Ishikawa (cell line): ENCODE measurements at regions not wholly inside any gene's neighbourhood (a gene's known extent, or its start where the extent isn't known, plus 50 kb on each side); places are given as distances from the start of the nearest gene placed in this dataset.

Source experiments
- CEBPB ChIP-seq: IDR thresholded peaks from 2 replicates; pipeline ENCODE4 v1.6.1; 2012
- CREB1 ChIP-seq: IDR thresholded peaks from 2 replicates; pipeline ENCODE4 v1.6.1; 2012; ENCODE audit warnings: low read depth
- EP300 ChIP-seq: IDR thresholded peaks from 2 replicates; pipeline ENCODE4 v1.6.1; 2012; ENCODE audit warnings: borderline replicate concordance
- FOXM1 ChIP-seq: IDR thresholded peaks from 2 replicates; pipeline ENCODE4 v1.6.1; 2012; ENCODE audit warnings: low read depth, borderline replicate concordance
- MAX ChIP-seq: IDR thresholded peaks from 2 replicates; pipeline ENCODE4 v1.6.1; 2012
- TAF1 ChIP-seq: IDR thresholded peaks from 2 replicates; pipeline ENCODE4 v1.6.1; 2012; ENCODE audit warnings: low read depth, mild to moderate bottlenecking
- TCF12 ChIP-seq: IDR thresholded peaks from 2 replicates; pipeline ENCODE4 v1.6.1; 2012; ENCODE audit warnings: low read depth
- TEAD4 ChIP-seq: IDR thresholded peaks from 2 replicates; pipeline ENCODE4 v1.6.1; 2012
- USF1 ChIP-seq: IDR thresholded peaks from 2 replicates; pipeline ENCODE4 v1.6.1; 2012
- ZBTB7A ChIP-seq: IDR thresholded peaks from 2 replicates; pipeline ENCODE4 v1.6.1; 2012; ENCODE audit warnings: low read depth

- TF ChIP-seq USF1: no peak
- TF ChIP-seq TAF1: no peak
- no peak for TF ChIP-seq CEBPB
- no peak for TF ChIP-seq MAX
- TF ChIP-seq EP300: no peak
- no peak for TF ChIP-seq FOXM1
- no peak for TF ChIP-seq TEAD4
- no peak for TF ChIP-seq CREB1
- no peak for TF ChIP-seq ZBTB7A
- no peak for TF ChIP-seq TCF12
Observed at GRCh38 chr12:131605304-131605829, 105.5 kb upstream of the SFSWAP start.
